Endothelial cell of umbilical vein (primary cell): ENCODE measurements at regions not wholly inside any gene's neighbourhood (a gene's known extent, or its start where the extent isn't known, plus 50 kb on each side); places are given as distances from the start of the nearest gene placed in this dataset.

Experiments used
- CTCF ChIP-seq, 2 donors: IDR thresholded peaks; 1 replicate in 1 of 2; 2 replicates in 1 of 2; pipeline ENCODE4 v1.5.1; 2011; ENCODE audit warnings: low read length in 2 of 2, mild to moderate bottlenecking in 2 of 2, moderate library complexity in 2 of 2, control low read depth in 1 of 2, inconsistent platforms in 1 of 2, low read depth in 1 of 2; ENCODE audit not compliant: insufficient read depth in 1 of 2; ENCODE audit errors: extremely low read depth in 1 of 2
- EZH2 ChIP-seq: IDR thresholded peaks from 2 replicates; pipeline ENCODE4 v1.6.1; 2012; ENCODE audit warnings: borderline replicate concordance, low read depth, mild to moderate bottlenecking, moderate library complexity, low read length, inconsistent platforms; ENCODE audit not compliant: severe bottlenecking
- FOS ChIP-seq: IDR thresholded peaks from 2 replicates; pipeline ENCODE4 v1.6.1; 2011; ENCODE audit warnings: mild to moderate bottlenecking, low read length, moderate library complexity, borderline replicate concordance; ENCODE audit not compliant: insufficient read depth
- MYC ChIP-seq: IDR thresholded peaks from one replicate; pipeline ENCODE4 v1.6.1; 2011; ENCODE audit warnings: mild to moderate bottlenecking, low read depth, low read length
- POLR2AphosphoS5 ChIP-seq: IDR thresholded peaks from 2 replicates; pipeline ENCODE4 v1.6.1; 2012; ENCODE audit warnings: low read depth, mild to moderate bottlenecking, control low read depth, low read length, moderate library complexity; ENCODE audit not compliant: insufficient read depth

- no peak for TF ChIP-seq MYC
- no peak for TF ChIP-seq FOS
- TF ChIP-seq POLR2AphosphoS5, result no peak
- TF ChIP-seq EZH2, result no peak
- TF ChIP-seq CTCF (IDR thresholded peaks at IDR 0.05; ENCODE audit: extremely low read depth in 1 of 2, insufficient read depth in 1 of 2, low read depth in 1 of 2, low read length in 2 of 2), result no peak
Measured at GRCh38 chr16:26374279-26374925, 682.6 kb downstream of the HS3ST4 start.
